NCI-H748 (cell line): ENCODE measurements at regions not wholly inside any gene's neighbourhood (a gene's known extent, or its start where the extent isn't known, plus 50 kb on each side); places are given as distances from the start of the nearest gene placed in this dataset.

Source experiments
- DNase-seq: peaks from one replicate; lab custom pipeline; 2025; ENCODE audit not compliant: unreplicated experiment; lab: John Stamatoyannopoulos, UW

DNA sequence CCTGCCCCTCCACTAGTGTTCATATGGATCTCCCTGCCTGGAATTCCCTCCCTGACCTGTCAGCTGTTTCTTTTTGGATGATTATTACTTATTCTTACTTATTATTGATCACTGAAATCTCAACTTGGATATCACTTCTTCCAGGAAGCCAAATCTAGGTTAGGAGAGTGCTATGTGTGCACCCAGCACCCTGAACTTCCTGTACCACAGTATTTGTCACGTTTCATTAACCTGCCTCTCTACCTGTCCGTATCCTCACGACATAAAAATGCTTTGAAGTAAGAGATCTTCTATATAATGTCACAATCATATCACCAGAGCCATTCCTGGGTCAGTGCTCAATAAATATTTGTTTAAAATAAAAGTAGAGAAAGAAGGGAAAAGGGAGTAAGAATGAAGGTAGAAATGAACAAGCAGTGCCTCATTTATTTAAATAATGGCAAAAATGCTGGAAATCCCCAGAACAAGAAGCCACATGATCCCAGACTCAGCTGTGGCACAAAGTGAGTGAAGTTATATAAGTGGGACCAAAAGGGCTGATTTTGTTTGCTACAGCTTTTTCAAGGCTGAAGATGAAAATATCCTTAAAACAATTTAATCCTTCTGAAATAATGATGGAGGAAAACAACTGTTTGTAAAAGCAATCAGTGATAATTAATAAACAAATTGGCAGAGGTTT is 88.0 kb upstream of the MANEA start:
- no peak for DNase-seq

DNA sequence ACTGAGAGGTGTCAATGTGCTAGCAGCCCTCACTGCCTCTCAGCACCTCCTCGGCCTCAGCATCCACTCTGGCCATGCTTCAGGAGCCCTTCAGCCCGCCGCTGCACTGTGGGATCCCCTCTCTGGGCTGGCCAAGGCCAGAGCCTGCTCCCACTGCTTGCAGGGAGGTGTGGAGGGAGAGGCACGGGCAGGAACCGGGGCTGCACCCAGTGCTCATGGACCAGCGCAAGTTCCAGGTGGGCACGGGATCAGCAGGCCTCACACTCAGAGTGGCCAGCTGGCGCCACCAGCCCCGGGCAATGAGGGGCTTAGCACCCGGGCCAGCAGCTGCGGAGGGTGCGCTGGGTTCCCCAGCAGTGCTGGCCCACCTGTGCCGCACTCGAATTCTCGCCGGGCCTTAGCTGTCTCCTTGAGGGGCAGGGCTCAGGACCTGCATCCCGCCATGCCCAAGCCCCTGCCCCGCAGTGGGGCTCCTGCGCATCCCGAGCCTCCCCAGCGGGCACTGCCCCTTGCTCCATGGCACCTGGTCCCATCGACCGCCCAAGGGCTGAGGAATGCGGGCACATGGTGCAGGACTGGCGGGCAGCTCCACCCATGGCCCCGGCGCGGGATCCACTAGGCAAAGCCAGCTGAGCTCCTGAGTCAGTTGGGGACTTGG is 80.4 kb upstream of the MANEA start:
- no peak for DNase-seq

- no peak for DNase-seq
Observed at GRCh38 chr6:95501032-95501904, 76.1 kb upstream of the MANEA start.

DNA sequence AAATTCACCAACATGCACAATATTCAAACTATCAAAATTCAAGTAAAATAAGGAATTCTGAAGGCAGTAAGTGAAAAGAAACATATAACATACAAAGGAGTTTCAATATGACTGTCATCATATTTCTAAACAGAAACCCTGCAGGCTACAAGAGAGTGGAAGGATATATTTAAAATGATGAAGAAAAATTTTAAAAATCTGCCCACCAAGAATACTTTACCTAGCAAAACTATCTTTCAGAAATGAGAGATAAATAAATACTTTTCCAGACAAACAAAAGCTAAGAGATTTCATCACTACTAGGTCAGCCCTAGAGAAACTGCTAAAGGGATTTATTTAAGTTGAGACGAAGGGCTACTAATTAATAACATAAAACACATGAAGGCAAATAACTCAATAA is 73.8 kb upstream of the MANEA start:
- no peak for DNase-seq

- DNase-seq = no peak
Observed at GRCh38 chr6:95511404-95511803, 65.9 kb upstream of the MANEA start.

DNA sequence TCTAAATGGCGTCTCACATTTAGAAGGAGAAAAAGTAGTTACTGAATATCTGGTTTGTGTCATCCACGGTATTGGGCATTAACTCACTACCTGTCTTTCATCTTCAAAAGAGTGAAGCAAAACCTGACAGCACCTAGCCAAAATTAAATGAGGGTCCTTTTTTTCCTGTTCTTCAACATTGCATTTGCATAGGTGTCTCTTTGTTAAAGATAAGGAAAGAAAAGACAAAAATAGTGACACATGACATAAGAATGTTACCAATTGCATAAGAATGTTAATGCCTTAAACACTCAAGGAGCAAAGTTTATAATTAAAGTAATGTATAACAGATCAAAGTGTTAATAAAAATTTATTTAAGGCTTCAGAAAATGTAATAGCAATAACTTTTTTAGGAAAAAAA is 61.4 kb upstream of the MANEA start:
- DNase-seq = no peak

DNA sequence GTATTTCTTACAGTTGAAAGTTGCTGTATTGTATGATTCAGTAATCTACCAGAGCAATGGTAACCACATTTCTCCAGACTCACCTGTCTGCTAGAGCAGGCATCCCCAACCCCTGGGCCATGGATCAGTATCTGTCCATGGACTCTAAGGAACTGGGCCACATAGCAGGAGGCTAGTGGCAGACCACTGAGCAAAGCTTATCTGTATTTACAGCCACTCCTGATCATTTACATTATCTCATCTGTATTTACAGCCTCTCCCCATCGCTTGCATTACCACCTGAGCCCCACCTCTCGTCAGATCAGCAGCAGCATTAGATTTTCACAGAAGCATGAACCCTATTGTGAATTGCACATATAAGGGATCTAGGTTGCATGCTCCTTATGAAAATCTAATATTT is 60.3 kb upstream of the MANEA start:
- no peak for DNase-seq

DNA sequence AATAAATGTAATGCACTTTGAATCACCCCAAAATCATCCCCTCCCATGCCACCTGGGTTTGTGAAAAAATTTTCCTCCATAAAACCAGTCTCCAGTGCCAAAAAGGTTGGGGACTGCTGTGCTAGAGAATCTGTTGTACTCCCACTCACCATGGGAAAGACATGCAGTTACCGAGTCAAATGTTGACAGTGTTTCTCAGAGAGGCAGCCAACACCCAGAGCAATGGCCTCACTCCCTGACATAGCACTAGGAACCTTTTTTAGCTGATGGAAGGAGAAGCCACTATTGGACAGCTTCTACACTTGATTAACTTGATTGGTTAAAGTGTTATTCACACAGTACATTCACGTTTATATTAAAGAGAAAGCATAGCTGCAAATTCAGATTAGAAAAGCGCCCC is 59.8 kb upstream of the MANEA start:
- no peak for DNase-seq

DNA sequence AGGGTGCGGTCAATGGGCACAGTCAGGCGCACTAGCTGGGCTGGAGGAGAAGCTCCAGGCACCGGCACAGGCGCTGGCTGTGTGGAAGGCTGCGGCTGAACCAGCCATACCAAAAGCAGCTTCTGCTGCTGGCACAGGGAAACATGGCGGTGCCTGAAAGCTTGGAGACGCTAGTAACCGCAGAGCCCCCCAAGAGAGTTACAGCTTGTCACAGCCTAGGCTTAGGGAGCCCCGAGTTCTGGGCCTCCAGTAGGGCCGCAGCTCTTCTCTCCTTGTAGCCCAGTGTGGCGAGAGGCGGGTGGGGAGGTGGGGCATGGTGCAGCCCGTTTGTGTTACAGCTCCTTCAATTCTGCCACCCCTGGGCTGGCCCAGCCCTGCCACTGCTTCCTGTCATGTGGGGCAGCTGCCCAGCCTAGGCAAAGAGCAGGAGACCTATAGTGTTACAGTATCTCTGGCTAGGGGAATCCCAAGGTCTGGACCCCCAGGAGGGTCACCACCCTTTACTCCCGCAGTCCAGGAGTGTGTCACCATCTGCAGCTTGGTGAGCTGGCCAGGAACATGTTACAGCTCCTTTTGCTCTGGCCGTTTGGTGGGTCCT is 58.6 kb upstream of the MANEA start:
- no peak for DNase-seq

DNA sequence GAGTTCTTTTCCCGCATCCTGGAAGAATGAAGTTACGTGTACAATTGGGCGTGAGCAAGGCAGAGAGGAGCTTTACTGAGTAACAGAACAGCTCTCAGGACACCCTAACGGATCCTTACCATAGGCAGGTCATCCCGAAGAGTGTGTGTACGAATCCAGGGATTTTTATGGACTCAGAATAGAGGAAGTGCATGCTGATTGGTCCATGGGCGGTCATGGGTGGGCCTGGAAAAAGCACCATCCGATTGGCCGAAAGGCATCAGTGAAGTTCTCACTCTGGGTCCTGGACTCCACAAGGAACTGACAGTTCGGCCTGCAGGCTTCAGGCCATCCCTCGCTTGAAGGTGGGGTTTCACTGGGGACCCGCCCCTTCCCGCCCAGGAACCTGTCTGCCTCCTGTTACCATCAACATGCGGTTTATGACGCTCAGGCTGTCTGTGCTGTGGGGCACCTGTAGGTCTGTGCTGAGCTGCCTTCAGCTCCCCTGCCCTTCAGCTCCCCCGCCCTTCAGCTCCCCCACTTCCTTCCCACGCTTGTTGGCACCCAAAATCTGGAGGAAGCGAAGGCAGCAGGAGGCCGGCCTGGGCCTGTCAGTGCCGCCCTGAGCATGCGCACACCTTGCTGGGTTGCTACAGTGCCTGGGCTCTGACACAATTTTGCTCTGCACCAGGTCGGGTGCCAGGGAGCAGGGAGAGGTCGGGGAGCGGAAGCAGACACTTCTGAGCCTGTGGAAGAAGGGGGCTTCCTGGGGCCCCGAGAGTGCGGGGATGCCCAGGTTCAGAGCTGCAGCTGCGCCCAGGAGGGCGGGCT is 57.9 kb upstream of the MANEA start:
- no peak for DNase-seq

GRCh38 chr6:95521181-95521580 is 56.2 kb upstream of the MANEA start:
- no peak for DNase-seq
